Mucosa of descending colon (tissue), 3 donors: ENCODE measurements at regions not wholly inside any gene's neighbourhood (a gene's known extent, or its start where the extent isn't known, plus 50 kb on each side); places are given as distances from the start of the nearest gene placed in this dataset.

Experiments used
- ATAC-seq: fragments of 200-7000 bp; cut with Tn5 transposase; one replicate; pipeline ENCODE4 v1.9.1; 2020; ENCODE audit warnings: mild to moderate bottlenecking, moderate library complexity
- DNase-seq, 3 donors: peaks; one replicate each; pipeline ENCODE4 v3.0.0-alpha.2; 2020
- H3K36me3 ChIP-seq: fragments of 200-600 bp; one replicate; pipeline ENCODE4 v1.8.0; 2021; ENCODE audit warnings: low read depth, mild to moderate bottlenecking
- H3K4me1 ChIP-seq: fragments of 200-600 bp; one replicate; pipeline ENCODE4 v1.8.0; 2021; ENCODE audit warnings: low read depth, mild to moderate bottlenecking
- H3K4me3 ChIP-seq: fragments of 200-600 bp; one replicate; pipeline ENCODE4 v1.8.0; 2021; ENCODE audit warnings: mild to moderate bottlenecking
- H3K9me3 ChIP-seq: fragments of 200-600 bp; one replicate; pipeline ENCODE4 v1.8.0; 2021; ENCODE audit warnings: mild to moderate bottlenecking
- CTCF ChIP-seq: fragments of 200-600 bp; IDR thresholded peaks from one replicate; pipeline ENCODE4 v1.8.0; 2022; ENCODE audit warnings: antibody characterized with exemption, mild to moderate bottlenecking
- intact Hi-C, 2 donors: fragments of 100-400 bp; cut with DNase I in 1 of 2; cut with micrococcal nuclease in 1 of 2; formaldehyde crosslinking; loops; one replicate each; pipeline versions ENCODE4 v1.11.0 to v1.11.1; 2022; cut with DNase I, micrococcal nuclease
- donor health status: DM: no; HTN: no; CAD: no; lungs with moderate emphysema.
- donor health status: DM: no; HTN: no; CAD: no.
- donor health status: DM: no; HTN: yes; CAD: no.

GRCh38 chr1:87730274-87731216, 401.9 kb downstream of the LMO4 start:
- no peak overlapping the region for H3K4me3 ChIP-seq
- intact Hi-C loops: no loop called here
- H3K9me3 ChIP-seq: no peaks in the 10 kb centered on the region
- DNase-seq (no peak), ATAC-seq (no peak)
- H3K4me1 ChIP-seq: no peaks in the 10 kb centered on the region
- no peak for TF ChIP-seq CTCF
- H3K36me3 ChIP-seq: no peaks in the 10 kb centered on the region

- no peaks in the 10 kb centered on the region for H3K36me3 ChIP-seq
- no peak for TF ChIP-seq CTCF
- no peaks in the 10 kb centered on the region for H3K9me3 ChIP-seq
- intact Hi-C loops: no loop called here
- H3K4me1 ChIP-seq: no peaks in the 10 kb centered on the region
- H3K4me3 ChIP-seq: no peak overlapping the region
- DNase-seq (no peak), ATAC-seq (no peak)
These were observed 404.7 kb downstream of the LMO4 start for GRCh38 chr1:87733386-87733785.

GRCh38 chr1:87735750-87736149, 407.1 kb downstream of the LMO4 start:
- no peak overlapping the region for H3K4me3 ChIP-seq
- H3K9me3 ChIP-seq: no peaks in the 10 kb centered on the region
- intact Hi-C loops: no loop called here
- ATAC-seq (no peak), DNase-seq (no peak)
- no peak for TF ChIP-seq CTCF
- no peaks in the 10 kb centered on the region for H3K36me3 ChIP-seq
- no peaks in the 10 kb centered on the region for H3K4me1 ChIP-seq

- Histone ChIP-seq H3K4me1 (no peaks in the 10 kb centered on the region), H3K36me3 (no peaks in the 10 kb centered on the region), H3K4me3 (no peak overlapping the region), H3K9me3 (no peaks in the 10 kb centered on the region)
- ATAC-seq (no peak), DNase-seq (no peak)
- TF ChIP-seq CTCF: no peak
- intact Hi-C loops: no loop called here
These were observed 410.5 kb downstream of the LMO4 start for GRCh38 chr1:87739141-87739540.

GRCh38 chr1:87739704-87740103, 411.0 kb downstream of the LMO4 start:
- no peaks in the 10 kb centered on the region for H3K9me3 ChIP-seq
- ATAC-seq (no peak), DNase-seq (no peak)
- H3K4me3 ChIP-seq: no peak overlapping the region
- TF ChIP-seq CTCF: no peak
- no peaks in the 10 kb centered on the region for H3K36me3 ChIP-seq
- H3K4me1 ChIP-seq: no peaks in the 10 kb centered on the region
- intact Hi-C loops: no loop called here
